ENCODE measurements at regions not wholly inside any gene's neighbourhood (a gene's known extent, or its start where the extent isn't known, plus 50 kb on each side); places are given as distances from the start of the nearest gene placed in this dataset.

GRCh38 chr4:4948370-4948769, 70.9 kb downstream of the CYTL1 start:
- no peak for FAIRE-seq
- CTCF ChIA-PET (ENCODE audit: low intra/inter-chr PET ratio): no interaction called here

More at GRCh38 chr4:4948370-4948769, 70.9 kb downstream of the CYTL1 start:
- Histone ChIP-seq H2AFZ (ENCODE audit: low read depth, low read length) (no peak overlapping the region), H3K36me3 (ENCODE audit: control insufficient read depth, insufficient read depth, low read length) (no peaks in the 10 kb centered on the region), H3K27ac (ENCODE audit: extremely low read depth, low read depth, low read length) (no peak overlapping the region), H3K4me2 (ENCODE audit: insufficient read depth, low read length) (no peak overlapping the region), H3K4me3 (no peak overlapping the region), H3K9me1 (ENCODE audit: control insufficient read depth, insufficient read depth, low read length) (no peaks in the 10 kb centered on the region), H3K79me2 (ENCODE audit: control insufficient read depth, insufficient read depth, low read length) (no peaks in the 10 kb centered on the region), H3K27me3 (ENCODE audit: control insufficient read depth in 2 of 2, insufficient read depth in 2 of 2, low read length in 2 of 2) (peaks cover 6 to 20% of the 10 kb centered on the region in 2 experiments; a peak in 3 of 5 replicates), H3K9ac (ENCODE audit: insufficient read depth in 1 of 2, low read depth in 2 of 2, low read length in 2 of 2) (no peak overlapping the region), H3K4me1 (replicated peaks in 1 of 2; ENCODE audit: control insufficient read depth in 2 of 2, insufficient read depth in 2 of 2, low read length in 2 of 2) (no peaks in the 10 kb centered on the region), H4K20me1 (replicated peaks; ENCODE audit: control insufficient read depth, insufficient read depth, low read length) (no peaks in the 10 kb centered on the region), H3K9me3 (replicated peaks; ENCODE audit: control insufficient read depth, insufficient read depth, low read depth, low read length) (no peaks in the 10 kb centered on the region)
- WGBS (ENCODE audit: insufficient coverage, low coverage, missing lambda C conversion rate): 0% methylated on average over 3 of the region's 3 CpGs
- no peak for ATAC-seq
- no TSS peak for BruUV-seq (replicated peaks)
- in situ Hi-C loops (cut with MboI): no loop called here
- POLR2A ChIA-PET: no interaction called here
- intact Hi-C loops (cut with micrococcal nuclease): no loop called here
- TF ChIP-seq ZNF197 (CRISPR knock-in tag; IDR thresholded peaks at IDR 0.05; ENCODE audit: low read depth) (no peak), FOXP1 (CRISPR knock-in tag; IDR thresholded peaks at IDR 0.05) (no peak), ZNF695 (CRISPR knock-in tag; IDR thresholded peaks at IDR 0.05) (no peak), DEAF1 (CRISPR knock-in tag; IDR thresholded peaks at IDR 0.05) (no peak), USF2 (CRISPR knock-in tag; IDR thresholded peaks at IDR 0.05) (no peak), NELFE (IDR thresholded peaks at IDR 0.05; ENCODE audit: insufficient read depth, insufficient read length) (no peak), ZNF57 (CRISPR knock-in tag; IDR thresholded peaks at IDR 0.05) (no peak), POLR3G (IDR thresholded peaks at IDR 0.05; ENCODE audit: extremely low read depth, insufficient read length, insufficient replicate concordance) (no peak), NBN (IDR thresholded peaks at IDR 0.05; ENCODE audit: low read depth) (no peak), ASH1L (IDR thresholded peaks at IDR 0.05; ENCODE audit: borderline replicate concordance, low read depth, partially characterized antibody) (no peak), FOXJ3 (CRISPR knock-in tag; IDR thresholded peaks at IDR 0.05) (no peak), FOXA3 (CRISPR knock-in tag; conservative IDR thresholded peaks at IDR 0.05 in 1 of 2, IDR thresholded peaks at IDR 0.05 in 1 of 2) (no peak), SRF (CRISPR knock-in tag; IDR thresholded peaks at IDR 0.05) (no peak), ZNF589 (CRISPR knock-in tag; IDR thresholded peaks at IDR 0.05; ENCODE audit: low read depth) (no peak)
- TF ChIP-seq, protein P1, sequence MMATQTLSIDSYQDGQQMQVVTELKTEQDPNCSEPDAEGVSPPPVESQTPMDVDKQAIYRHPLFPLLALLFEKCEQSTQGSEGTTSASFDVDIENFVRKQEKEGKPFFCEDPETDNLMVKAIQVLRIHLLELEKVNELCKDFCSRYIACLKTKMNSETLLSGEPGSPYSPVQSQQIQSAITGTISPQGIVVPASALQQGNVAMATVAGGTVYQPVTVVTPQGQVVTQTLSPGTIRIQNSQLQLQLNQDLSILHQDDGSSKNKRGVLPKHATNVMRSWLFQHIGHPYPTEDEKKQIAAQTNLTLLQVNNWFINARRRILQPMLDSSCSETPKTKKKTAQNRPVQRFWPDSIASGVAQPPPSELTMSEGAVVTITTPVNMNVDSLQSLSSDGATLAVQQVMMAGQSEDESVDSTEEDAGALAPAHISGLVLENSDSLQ (IDR thresholded peaks at IDR 0.05): no peak
- TF ChIP-seq, protein P2, sequence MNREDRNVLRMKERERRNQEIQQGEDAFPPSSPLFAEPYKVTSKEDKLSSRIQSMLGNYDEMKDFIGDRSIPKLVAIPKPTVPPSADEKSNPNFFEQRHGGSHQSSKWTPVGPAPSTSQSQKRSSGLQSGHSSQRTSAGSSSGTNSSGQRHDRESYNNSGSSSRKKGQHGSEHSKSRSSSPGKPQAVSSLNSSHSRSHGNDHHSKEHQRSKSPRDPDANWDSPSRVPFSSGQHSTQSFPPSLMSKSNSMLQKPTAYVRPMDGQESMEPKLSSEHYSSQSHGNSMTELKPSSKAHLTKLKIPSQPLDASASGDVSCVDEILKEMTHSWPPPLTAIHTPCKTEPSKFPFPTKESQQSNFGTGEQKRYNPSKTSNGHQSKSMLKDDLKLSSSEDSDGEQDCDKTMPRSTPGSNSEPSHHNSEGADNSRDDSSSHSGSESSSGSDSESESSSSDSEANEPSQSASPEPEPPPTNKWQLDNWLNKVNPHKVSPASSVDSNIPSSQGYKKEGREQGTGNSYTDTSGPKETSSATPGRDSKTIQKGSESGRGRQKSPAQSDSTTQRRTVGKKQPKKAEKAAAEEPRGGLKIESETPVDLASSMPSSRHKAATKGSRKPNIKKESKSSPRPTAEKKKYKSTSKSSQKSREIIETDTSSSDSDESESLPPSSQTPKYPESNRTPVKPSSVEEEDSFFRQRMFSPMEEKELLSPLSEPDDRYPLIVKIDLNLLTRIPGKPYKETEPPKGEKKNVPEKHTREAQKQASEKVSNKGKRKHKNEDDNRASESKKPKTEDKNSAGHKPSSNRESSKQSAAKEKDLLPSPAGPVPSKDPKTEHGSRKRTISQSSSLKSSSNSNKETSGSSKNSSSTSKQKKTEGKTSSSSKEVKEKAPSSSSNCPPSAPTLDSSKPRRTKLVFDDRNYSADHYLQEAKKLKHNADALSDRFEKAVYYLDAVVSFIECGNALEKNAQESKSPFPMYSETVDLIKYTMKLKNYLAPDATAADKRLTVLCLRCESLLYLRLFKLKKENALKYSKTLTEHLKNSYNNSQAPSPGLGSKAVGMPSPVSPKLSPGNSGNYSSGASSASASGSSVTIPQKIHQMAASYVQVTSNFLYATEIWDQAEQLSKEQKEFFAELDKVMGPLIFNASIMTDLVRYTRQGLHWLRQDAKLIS (CRISPR knock-in tag; IDR thresholded peaks at IDR 0.05): no peak
- no peak for DNase-seq (ENCODE audit: extremely low read depth in 1 of 4, low spot score in 3 of 4)

Measured in K562 (cell line).